Immature natural killer cell (primary cell): ENCODE measurements at regions not wholly inside any gene's neighbourhood (a gene's known extent, or its start where the extent isn't known, plus 50 kb on each side); places are given as distances from the start of the nearest gene placed in this dataset.

Source experiments
- DNase-seq, 3 donors: peaks; one replicate each; pipeline ENCODE4 v3.0.0; 2022; ENCODE audit warnings: mixed read lengths in 1 of 3
- H3K27ac Mint-ChIP-seq, 6 donors: one replicate each; pipeline ENCODE4 v1.8.0; 2020; ENCODE audit warnings: mixed read lengths in 6 of 6, mild to moderate bottlenecking in 5 of 6, inconsistent platforms in 4 of 6, moderate library complexity in 3 of 6
- H3K27me3 Mint-ChIP-seq, 3 donors: one replicate each; pipeline ENCODE4 v1.8.0; 2020 to 2021; ENCODE audit warnings: low read depth in 3 of 3, mild to moderate bottlenecking in 3 of 3, mixed read lengths in 3 of 3, moderate library complexity in 3 of 3, inconsistent platforms in 1 of 3
- H3K36me3 Mint-ChIP-seq, 3 donors: one replicate each; pipeline ENCODE4 v1.8.0; 2020; ENCODE audit warnings: mixed read lengths in 3 of 3, inconsistent platforms in 2 of 3, mild to moderate bottlenecking in 2 of 3
- H3K4me1 Mint-ChIP-seq, 2 donors: one replicate each; pipeline ENCODE4 v1.8.0; 2020; ENCODE audit warnings: inconsistent platforms in 2 of 2, mild to moderate bottlenecking in 2 of 2, mixed read lengths in 2 of 2, moderate library complexity in 1 of 2
- H3K4me3 Mint-ChIP-seq, 5 donors: one replicate each; pipeline ENCODE4 v1.8.0; 2020; ENCODE audit warnings: mild to moderate bottlenecking in 5 of 5, mixed read lengths in 5 of 5, inconsistent platforms in 3 of 5, moderate library complexity in 3 of 5
- H3K9me3 Mint-ChIP-seq, 6 donors: one replicate each; pipeline ENCODE4 v1.8.0; 2020; ENCODE audit warnings: mild to moderate bottlenecking in 6 of 6, mixed read lengths in 6 of 6, inconsistent platforms in 4 of 6, moderate library complexity in 3 of 6

DNA sequence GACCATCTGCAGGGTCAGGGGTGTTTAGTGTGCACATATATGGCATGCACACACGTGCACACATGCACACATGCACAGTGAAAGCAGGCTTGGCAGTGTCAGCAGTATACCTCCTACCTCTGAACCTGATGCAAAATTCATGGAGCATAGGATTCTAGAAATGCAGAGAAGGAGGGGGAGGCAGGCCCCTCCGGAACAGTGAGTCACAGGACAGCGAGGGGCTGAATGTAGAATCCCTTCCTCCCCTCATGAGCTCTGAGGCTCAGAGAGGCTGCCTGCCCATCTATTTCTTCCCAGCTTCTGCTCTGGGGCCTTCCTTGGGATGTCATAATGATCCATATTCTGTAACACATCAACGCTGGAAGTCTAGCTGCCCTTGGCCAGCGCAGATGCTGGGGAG lies 66.7 kb upstream of the NECTIN1 start:
- Mint-ChIP-seq H3K4me3 (no peak overlapping the region), H3K9me3 (no peaks in the 10 kb centered on the region)

DNA sequence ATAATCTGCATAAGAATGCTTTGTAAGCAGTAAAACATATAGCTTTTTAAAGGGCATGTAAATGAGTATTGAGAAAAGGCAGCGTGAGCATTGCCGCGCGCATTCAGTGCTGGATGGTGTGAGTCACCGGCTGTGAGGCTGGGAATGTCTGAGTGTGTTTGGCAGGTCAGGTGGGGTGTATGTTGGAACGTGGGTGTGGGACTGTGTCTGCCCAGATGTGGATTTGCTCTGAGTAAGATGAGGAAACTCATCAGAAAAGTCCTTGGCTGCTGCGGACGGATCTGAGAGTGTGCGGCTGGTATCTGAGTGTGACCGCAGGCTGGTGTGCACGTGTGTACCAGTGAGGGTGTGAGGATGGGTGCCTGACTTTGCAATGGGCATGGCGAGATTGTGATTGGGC lies 66.2 kb upstream of the NECTIN1 start:
- H3K4me3 Mint-ChIP-seq, result no peak overlapping the region

More for the DNA sequence above, 66.7 kb upstream of the NECTIN1 start:
- H3K36me3 Mint-ChIP-seq, result no peaks in the 10 kb centered on the region
- no peaks in the 10 kb centered on the region for H3K4me1 Mint-ChIP-seq
- no peak for DNase-seq
- H3K27me3 Mint-ChIP-seq, result peaks cover 2 to 15% (median 4%) of the 10 kb centered on the region in 3 donors
- no peak overlapping the region for H3K27ac Mint-ChIP-seq

DNA sequence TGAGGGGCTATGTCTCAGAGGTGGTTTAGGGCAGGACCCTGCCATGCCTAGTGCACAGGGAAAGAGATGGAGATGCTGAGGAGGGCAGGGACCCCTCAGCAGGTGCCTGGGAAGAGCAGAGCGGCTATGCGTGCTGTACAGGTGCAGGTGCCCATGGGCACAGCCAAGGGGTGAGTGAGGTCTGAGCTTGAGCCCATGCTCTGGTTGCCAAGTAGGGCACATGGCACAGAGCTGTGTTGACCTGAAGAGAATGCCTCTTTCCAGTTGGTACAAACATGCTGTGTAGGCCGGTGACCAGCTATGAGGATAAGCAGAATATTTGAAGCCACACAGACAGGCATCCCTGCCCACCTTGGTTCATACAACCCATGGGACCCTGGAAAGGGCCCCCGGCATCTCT lies 65.8 kb upstream of the NECTIN1 start:
- H3K4me3 Mint-ChIP-seq, result no peak overlapping the region
- H3K36me3 Mint-ChIP-seq, result no peaks in the 10 kb centered on the region
- DNase-seq, result no peak
- H3K9me3 Mint-ChIP-seq, result no peaks in the 10 kb centered on the region
- H3K27ac Mint-ChIP-seq, result no peak overlapping the region
- peaks cover 2 to 15% (median 4%) of the 10 kb centered on the region in 3 donors for H3K27me3 Mint-ChIP-seq
- no peaks in the 10 kb centered on the region for H3K4me1 Mint-ChIP-seq

More for the DNA sequence above, 66.2 kb upstream of the NECTIN1 start:
- Mint-ChIP-seq H3K27me3 (peaks cover 2 to 15% (median 4%) of the 10 kb centered on the region in 3 donors), H3K9me3 (no peaks in the 10 kb centered on the region), H3K27ac (no peak overlapping the region), H3K4me1 (no peaks in the 10 kb centered on the region), H3K36me3 (no peaks in the 10 kb centered on the region)
- no peak for DNase-seq

DNA sequence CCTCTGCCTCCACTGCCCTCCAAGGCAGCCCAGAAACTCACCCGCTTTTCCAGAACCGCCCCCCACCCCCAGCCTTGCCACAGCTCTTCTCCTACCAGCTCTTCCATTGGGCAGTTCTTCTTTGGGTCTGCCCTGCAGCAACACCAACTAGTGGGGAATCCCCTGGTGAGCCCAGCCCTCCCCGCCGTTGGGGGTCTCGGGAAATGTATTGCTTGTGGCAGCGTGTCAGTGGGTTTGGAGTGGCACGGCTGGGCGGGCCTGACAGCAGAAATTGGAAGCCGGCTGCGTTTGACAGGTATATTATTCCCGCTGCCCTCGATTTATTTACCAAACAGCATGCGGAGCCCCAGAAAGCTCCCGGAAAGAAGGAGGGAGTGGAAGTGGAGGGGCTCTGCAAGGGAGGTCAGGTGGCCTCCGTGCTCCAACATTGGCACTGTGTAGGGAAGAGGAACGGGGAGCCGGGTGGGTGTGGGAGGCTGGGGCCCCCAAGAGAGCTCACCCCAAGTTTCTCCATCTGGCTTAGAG lies 65.2 kb upstream of the NECTIN1 start:
- Mint-ChIP-seq H3K36me3 (no peaks in the 10 kb centered on the region), H3K9me3 (no peaks in the 10 kb centered on the region), H3K4me3 (no peak overlapping the region), H3K27ac (no peak overlapping the region), H3K27me3 (peaks cover 2 to 15% (median 3%) of the 10 kb centered on the region in 3 donors), H3K4me1 (no peaks in the 10 kb centered on the region)
- no peak for DNase-seq

DNA sequence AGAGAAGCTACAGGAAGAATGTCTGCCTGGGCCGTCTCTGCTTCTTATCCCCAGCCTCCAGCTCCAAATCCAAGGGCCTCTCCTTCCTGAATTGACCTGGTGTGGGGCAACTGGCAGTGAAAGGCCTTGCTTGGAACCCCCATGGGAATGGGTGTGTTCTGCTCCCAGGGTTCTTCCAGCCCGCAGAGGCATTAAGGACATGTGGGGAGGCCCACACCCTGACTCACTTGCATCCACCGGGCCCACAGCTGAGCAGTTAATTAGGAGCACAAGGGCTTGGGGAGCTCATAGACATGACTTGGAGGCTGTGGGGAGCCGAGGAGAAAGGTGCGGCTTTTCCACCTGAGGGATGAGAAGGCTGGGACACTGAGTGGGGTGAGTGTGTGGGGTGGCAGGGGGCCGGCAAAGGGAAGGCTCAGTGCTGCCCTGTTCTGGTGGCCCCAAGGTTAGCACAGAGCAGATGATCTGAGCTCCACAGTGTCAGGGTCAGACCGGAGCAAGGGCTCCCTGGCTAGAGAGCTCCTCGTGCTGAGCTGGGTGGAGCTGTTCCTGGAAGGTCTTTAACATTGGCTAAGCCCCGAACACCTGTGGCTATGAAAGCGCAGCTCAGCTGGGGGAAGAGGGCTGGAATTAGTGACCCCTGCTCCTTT lies 64.5 kb upstream of the NECTIN1 start:
- Mint-ChIP-seq H3K9me3 (no peaks in the 10 kb centered on the region), H3K36me3 (no peaks in the 10 kb centered on the region), H3K27ac (no peak overlapping the region), H3K4me1 (no peaks in the 10 kb centered on the region), H3K27me3 (peaks cover 1 to 12% (median 2%) of the 10 kb centered on the region in 3 donors), H3K4me3 (no peak overlapping the region)
- DNase-seq, result no peak

DNA sequence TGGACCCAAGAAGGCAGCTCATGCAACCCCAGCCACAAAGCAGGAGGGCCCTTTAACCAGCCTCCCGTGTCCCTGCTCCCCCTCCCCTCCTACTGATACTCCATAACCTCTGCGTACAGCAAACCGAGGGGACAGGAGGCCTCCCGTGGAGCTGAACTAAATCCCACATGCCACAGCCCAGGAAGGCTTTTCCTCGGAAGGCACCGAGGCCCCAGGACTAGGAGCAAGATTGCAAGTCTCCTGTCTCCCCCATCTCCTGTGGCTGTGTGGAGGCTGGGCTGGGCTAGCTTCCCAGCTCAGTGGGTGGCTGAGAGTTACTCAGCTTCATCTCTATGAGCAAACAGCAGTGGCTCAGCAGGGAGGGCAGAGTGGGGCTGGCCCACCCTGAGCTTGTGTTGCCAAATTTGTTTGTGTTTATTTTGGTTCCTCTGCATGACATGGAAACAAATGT lies 62.7 kb upstream of the NECTIN1 start:
- peaks cover 1 to 11% (median 2%) of the 10 kb centered on the region in 3 donors for H3K27me3 Mint-ChIP-seq
- DNase-seq, result no peak
- H3K9me3 Mint-ChIP-seq, result no peaks in the 10 kb centered on the region
- no peaks in the 10 kb centered on the region for H3K36me3 Mint-ChIP-seq
- H3K4me1 Mint-ChIP-seq, result no peaks in the 10 kb centered on the region
- no peak overlapping the region for H3K4me3 Mint-ChIP-seq
- no peak overlapping the region for H3K27ac Mint-ChIP-seq

DNA sequence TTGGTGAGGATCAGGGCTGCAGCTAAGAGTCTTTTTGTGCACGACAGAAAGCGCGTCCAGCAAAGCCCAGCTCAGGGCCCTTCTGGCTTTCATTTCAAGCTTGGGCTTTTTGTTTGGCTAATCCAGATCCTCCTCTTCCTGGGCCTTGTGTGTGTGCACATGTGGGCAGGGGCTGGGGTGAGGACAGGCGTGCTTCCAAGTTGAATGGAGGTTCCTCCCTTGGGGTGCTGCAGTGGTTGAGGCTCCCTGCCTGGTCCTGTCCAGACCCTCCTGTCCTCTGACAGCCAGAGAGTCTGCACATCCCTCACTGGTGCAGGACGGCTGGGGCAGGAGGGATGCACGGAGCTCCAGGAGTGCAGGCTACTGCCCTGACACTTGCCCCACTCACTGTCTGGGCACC lies 62.0 kb upstream of the NECTIN1 start:
- Mint-ChIP-seq H3K4me3 (no peak overlapping the region), H3K27me3 (peaks cover 1 to 9% (median 2%) of the 10 kb centered on the region in 3 donors), H3K9me3 (no peaks in the 10 kb centered on the region), H3K27ac (no peak overlapping the region), H3K36me3 (no peaks in the 10 kb centered on the region), H3K4me1 (no peaks in the 10 kb centered on the region)
- DNase-seq, result no peak

DNA sequence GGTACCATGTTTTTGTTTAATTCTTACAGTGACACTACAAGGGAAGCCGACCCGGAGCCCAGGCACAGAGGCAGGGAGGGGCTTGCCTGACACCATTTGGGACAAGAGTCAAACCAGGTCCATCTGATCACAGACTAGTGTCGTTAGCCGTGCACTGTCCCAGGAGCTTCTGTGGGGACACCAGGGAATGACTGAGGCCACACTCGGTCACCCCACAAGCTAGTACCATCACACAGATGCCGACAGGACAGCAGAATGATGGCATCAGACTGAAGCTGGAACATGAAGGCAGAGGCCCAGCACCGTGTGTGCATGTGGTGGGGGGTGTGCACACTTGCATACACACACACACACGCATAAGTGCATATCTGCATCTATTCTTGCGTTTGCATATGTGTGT lies 61.5 kb upstream of the NECTIN1 start:
- H3K27ac Mint-ChIP-seq, result no peak overlapping the region
- no peaks in the 10 kb centered on the region for H3K36me3 Mint-ChIP-seq
- no peak for DNase-seq
- H3K9me3 Mint-ChIP-seq, result no peaks in the 10 kb centered on the region
- H3K4me1 Mint-ChIP-seq, result no peaks in the 10 kb centered on the region
- no peak overlapping the region for H3K4me3 Mint-ChIP-seq
- peaks cover 1 to 9% (median 7%) of the 10 kb centered on the region in 3 donors for H3K27me3 Mint-ChIP-seq

DNA sequence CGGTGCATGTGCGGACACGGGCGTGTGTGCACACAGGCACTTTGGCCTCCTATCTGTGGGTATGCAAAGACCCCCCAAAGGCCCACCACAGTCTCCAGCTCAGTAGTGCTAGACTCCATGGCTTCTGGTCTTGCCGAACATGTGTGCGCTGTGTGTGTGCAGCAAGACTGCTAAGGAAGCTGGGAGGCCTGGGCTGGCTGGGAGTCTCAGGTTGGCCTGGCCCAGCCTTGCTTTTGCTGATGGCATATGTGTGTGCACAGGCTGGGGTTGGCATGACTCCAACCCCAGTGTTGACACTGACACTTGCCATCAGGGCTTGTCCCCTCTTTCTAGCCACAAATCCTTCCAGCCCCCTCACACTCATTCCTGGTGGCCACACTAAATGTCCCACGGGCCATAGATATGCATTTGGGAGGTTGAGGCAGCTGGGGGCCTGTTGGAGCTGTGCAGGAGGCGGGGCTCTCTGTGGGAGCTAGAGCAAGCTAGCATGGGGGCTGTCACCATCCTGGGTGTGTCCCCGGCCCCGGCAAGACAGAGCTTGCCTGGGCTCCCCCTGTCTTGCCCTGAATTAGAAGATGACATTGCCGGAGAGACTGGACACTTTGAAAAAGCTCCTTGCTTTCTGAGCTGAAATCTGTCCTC lies 60.9 kb upstream of the NECTIN1 start:
- H3K27me3 Mint-ChIP-seq, result peaks cover 0 to 9% (median 8%) of the 10 kb centered on the region in 3 donors
- no peaks in the 10 kb centered on the region for H3K4me1 Mint-ChIP-seq
- H3K9me3 Mint-ChIP-seq, result no peaks in the 10 kb centered on the region
- no peak for DNase-seq
- no peak overlapping the region for H3K27ac Mint-ChIP-seq
- no peak overlapping the region for H3K4me3 Mint-ChIP-seq
- no peaks in the 10 kb centered on the region for H3K36me3 Mint-ChIP-seq

DNA sequence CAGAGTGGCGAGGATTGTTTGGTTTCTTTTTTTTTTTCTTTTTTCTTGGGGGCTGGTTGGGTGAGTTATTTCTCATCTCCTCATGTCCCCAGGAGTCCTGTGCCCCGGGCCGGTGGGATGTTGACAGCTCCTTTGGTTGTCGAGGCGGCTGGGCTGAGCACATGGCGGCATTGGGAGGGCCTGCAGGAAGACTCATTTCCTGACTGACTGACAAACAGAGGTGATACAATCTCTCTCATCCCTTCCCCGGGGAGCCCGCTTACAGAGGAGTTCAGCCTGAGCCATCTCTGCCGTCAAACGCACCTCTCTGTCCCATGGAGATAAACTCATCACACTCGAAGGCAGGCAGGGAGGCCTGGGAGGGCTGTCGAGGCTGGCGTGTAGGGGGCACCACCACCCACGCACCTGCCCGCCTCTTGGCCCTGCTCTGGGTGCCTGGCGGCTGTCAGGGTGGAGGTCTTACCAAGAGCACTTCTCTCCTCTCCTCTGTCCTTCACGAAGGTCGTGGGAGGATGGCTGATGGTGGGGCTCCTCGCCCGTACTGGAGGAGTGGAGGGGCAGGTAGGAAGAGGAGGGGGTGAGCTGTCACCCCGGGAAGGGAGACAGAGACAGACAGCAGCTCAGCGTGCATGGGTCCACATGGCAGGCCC lies 60.0 kb upstream of the NECTIN1 start:
- H3K27ac Mint-ChIP-seq, result no peak overlapping the region
- H3K27me3 Mint-ChIP-seq, result peaks cover 0 to 9% (median 8%) of the 10 kb centered on the region in 3 donors
- H3K4me3 Mint-ChIP-seq, result no peak overlapping the region
- H3K36me3 Mint-ChIP-seq, result no peaks in the 10 kb centered on the region
- H3K4me1 Mint-ChIP-seq, result no peaks in the 10 kb centered on the region
- no peaks in the 10 kb centered on the region for H3K9me3 Mint-ChIP-seq
- no peak for DNase-seq

DNA sequence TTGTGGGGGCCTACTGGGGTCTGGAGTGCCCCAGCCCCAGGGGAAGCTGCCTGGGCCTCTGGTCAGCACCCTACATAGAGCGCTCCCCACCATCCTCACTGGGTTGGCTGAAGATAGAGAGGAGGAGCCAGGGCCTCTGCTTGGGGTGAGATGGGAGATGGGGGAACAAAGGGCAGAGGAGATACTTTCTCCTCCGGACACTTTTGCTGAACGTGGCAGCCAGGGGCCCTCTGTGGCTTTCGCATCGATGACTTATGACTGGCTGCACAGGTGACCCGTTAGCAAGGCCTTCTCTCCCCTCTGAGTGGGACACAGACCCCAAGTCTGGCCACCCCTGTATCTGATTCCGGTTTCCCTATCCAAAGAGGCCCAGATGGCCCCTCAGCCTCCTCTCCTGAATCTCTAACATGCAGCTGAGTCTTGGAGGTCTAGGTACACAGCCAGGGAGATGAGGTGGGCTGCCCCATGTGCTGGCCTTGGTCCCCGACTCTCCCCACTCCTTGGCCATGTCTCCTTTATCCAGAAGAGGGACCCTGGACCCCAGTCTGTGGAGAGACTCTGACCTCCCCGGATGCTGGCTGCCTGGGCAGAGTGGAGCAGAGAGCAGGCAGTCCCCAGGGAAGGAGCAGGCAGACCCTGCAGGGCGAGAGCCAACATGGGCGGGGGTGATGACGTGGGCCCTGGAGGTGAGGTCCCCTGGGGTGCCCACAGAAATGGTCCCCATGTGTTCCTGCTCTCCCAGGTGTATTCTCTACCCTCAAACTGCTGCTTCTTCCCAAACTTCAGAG lies 59.3 kb upstream of the NECTIN1 start:
- DNase-seq, result no peak
- Mint-ChIP-seq H3K4me3 (no peak overlapping the region), H3K27ac (no peak overlapping the region), H3K4me1 (no peaks in the 10 kb centered on the region), H3K36me3 (no peaks in the 10 kb centered on the region), H3K9me3 (no peaks in the 10 kb centered on the region), H3K27me3 (peaks cover 0 to 7% (median 6%) of the 10 kb centered on the region in 3 donors)

DNA sequence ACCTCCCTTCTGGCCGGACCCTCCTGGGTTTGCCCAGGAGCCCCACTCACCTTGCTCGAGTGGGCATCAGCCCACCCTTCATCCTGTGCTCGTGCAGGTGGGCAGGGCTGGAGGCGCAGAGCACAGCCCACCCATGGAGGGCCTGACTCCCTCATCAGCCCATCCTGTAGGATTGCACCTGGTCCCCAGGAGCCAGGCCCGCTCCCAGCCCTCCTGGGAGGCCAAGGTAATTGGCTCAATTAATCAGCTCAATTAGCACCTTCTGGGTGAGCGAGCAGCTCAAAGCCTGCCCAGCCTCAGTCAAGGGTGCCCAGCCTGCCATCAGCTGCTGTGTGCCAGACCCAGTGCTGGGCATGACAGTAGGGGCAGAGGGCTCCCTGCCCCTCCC lies 58.1 kb upstream of the NECTIN1 start:
- H3K4me3 Mint-ChIP-seq, result no peak overlapping the region
- no peaks in the 10 kb centered on the region for H3K36me3 Mint-ChIP-seq
- DNase-seq, result no peak
- no peaks in the 10 kb centered on the region for H3K4me1 Mint-ChIP-seq
- H3K9me3 Mint-ChIP-seq, result no peaks in the 10 kb centered on the region
- peaks cover 0 to 6% (median 2%) of the 10 kb centered on the region in 3 donors for H3K27me3 Mint-ChIP-seq
- no peak overlapping the region for H3K27ac Mint-ChIP-seq

DNA sequence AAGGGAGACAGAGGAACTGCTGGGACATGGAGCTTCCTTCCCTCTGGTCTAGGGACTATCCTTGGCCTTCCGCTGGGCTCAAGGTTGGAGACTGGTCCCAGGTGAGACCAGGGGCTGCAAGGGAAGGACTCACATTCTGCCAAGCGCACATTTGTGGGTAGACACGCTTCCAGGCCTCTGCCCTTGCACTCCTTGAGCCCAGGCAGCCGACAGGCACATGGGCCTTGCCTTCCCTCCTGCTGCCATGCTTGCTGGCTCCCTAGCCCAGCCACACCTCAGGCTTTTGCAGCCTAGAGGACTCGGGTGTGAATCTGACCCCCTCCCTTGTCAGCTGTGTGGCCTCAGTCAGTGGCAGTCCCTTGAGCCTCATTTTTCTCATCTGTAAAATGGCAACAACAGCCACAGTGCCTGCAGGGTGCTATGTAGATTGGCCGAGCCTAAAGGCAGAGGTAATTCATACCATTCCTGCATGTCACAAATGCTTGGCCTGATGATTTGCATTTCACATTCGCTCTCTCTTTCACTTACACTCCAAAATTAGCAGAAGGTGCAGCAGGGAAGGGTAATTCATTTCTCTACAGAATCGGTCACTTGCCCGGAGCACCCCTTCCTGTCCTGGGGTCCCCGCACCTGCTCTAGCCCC lies 57.6 kb upstream of the NECTIN1 start:
- Mint-ChIP-seq H3K36me3 (no peaks in the 10 kb centered on the region), H3K9me3 (no peaks in the 10 kb centered on the region), H3K27me3 (peaks cover 0 to 6% (median 6%) of the 10 kb centered on the region in 3 donors), H3K4me1 (no peaks in the 10 kb centered on the region), H3K4me3 (no peak overlapping the region), H3K27ac (no peak overlapping the region)
- no peak for DNase-seq
